ENCODE measurements at regions not wholly inside any gene's neighbourhood (a gene's known extent, or its start where the extent isn't known, plus 50 kb on each side); places are given as distances from the start of the nearest gene placed in this dataset.

DNA sequence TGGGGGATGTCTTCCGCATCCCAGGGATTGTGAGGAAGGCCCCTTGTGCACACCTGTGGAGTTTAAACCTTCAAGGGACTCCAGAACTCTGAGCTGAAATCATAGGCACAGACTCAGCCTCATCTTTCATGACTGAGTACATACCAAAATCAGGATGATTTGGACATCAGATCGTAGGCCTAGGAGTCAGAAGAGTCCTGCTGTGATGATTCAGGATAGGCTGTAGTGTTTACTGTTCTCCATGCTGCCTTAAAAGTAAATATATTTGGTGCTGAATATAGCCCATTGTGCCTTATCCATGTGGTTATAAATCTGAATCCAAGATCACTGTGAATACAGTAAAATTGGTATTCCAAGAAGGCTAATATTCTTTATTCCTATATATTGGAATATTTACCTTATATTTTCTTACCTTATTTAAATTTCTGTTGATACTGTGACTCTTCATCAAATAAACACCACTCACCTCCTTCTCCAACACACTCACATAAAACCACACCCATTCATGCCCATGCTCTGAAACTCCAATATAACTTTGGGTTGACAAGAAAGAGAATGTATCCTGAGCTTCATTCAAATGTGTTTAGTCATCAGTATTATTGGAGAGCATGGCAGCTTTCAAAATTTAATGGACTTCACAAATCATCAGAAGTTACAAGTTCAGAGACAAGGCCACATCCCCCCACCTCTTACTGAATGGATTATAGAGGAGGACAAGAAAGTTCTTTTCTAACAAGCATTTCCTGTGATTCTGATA is 561.4 kb upstream of the LINC00305 start:
- no peak for DNase-seq
- WGBS, 2 donors: 80 to 85% methylated on average over 2 of the region's 2 CpGs
- H3K4me3 ChIP-seq: no peak overlapping the region
- no peak for TF ChIP-seq CTCF (IDR thresholded peaks at IDR 0.05)
- H3K27me3 ChIP-seq: no peaks in the 10 kb centered on the region
- intact Hi-C loops (cut with DNase I): no loop called here
- no peaks in the 10 kb centered on the region for H3K36me3 ChIP-seq
- H3K9me3 ChIP-seq: peaks cover 0 to under 1% (median 0%) of the 10 kb centered on the region in 11 donors
- no peak for ATAC-seq
- no peak overlapping the region for H3K27ac ChIP-seq
- peaks cover 0 to 10% (median 0%) of the 10 kb centered on the region in 9 donors for H3K4me1 ChIP-seq

- TF ChIP-seq CTCF (IDR thresholded peaks at IDR 0.05): no peak
- Histone ChIP-seq H3K4me3 (no peak overlapping the region), H3K27ac (no peak overlapping the region), H3K27me3 (no peaks in the 10 kb centered on the region), H3K9me3 (peaks cover 0 to 10% (median 0%) of the 10 kb centered on the region in 11 donors), H3K36me3 (no peaks in the 10 kb centered on the region), H3K4me1 (no peaks in the 10 kb centered on the region)
- DNase-seq (no peak), ATAC-seq (peak in 1 of 8 donors; percentile 39)
- intact Hi-C loops (cut with DNase I): no loop called here
These were observed 558.2 kb upstream of the LINC00305 start for GRCh38 chr18:64707052-64707451.

- Histone ChIP-seq H3K36me3 (no peaks in the 10 kb centered on the region), H3K4me3 (no peak overlapping the region), H3K27ac (no peak overlapping the region), H3K9me3 (peaks cover 0 to 5% (median 0%) of the 10 kb centered on the region in 11 donors), H3K4me1 (no peaks in the 10 kb centered on the region), H3K27me3 (no peaks in the 10 kb centered on the region)
- intact Hi-C loops (cut with DNase I): no loop called here
- no peak for TF ChIP-seq CTCF (IDR thresholded peaks at IDR 0.05)
- WGBS, 2 donors: 83 to 88% methylated on average over 2 of the region's 2 CpGs
- DNase-seq (no peak), ATAC-seq (no peak)
These were observed 550.2 kb upstream of the LINC00305 start for GRCh38 chr18:64699081-64699480.

GRCh38 chr18:64695851-64696553 is 547.1 kb upstream of the LINC00305 start:
- TF ChIP-seq CTCF (IDR thresholded peaks at IDR 0.05): no peak
- peaks cover 0 to 5% (median 0%) of the 10 kb centered on the region in 11 donors for H3K9me3 ChIP-seq
- H3K27ac ChIP-seq: no peak overlapping the region
- H3K27me3 ChIP-seq: no peaks in the 10 kb centered on the region
- DNase-seq: no peak
- ATAC-seq: no peak
- WGBS, 2 donors: 75 to 78% methylated on average over 9 of the region's 9 CpGs
- H3K4me3 ChIP-seq: no peak overlapping the region
- H3K4me1 ChIP-seq: no peaks in the 10 kb centered on the region
- intact Hi-C loops (cut with DNase I): no loop called here
- H3K36me3 ChIP-seq: no peaks in the 10 kb centered on the region

All from heart right ventricle (tissue), 16 donors.